HepG2 (cell line): ENCODE measurements at regions not wholly inside any gene's neighbourhood (a gene's known extent, or its start where the extent isn't known, plus 50 kb on each side); places are given as distances from the start of the nearest gene placed in this dataset.
A peak's percentile ranks its signal among the peaks of the same experiment; 100 is the strongest.

Experiments used
- AKAP8 ChIP-seq: sonication (generic); formaldehyde crosslinking; IDR thresholded peaks from 2 replicates; pipeline ENCODE4 v1.5.1; 2020; ENCODE audit warnings: mild to moderate bottlenecking, missing genetic modification reagents
- CBX2 ChIP-seq, 2 experiments: fragments of 200-600 bp in 1 of 2; sonication (generic); formaldehyde crosslinking in 1 of 2; IDR thresholded peaks; 2 replicates each; pipeline versions ENCODE4 v1.7.0 to v1.8.1; 2018 to 2022; ENCODE audit warnings: low read depth in 2 of 2, low read length in 1 of 2, mild to moderate bottlenecking in 1 of 2, missing genetic modification reagents in 1 of 2
- DNMT3B ChIP-seq: conservative IDR thresholded peaks from 2 replicates; pipeline ENCODE4 v1.6.1; 2016; ENCODE audit warnings: missing biosample characterization, control low read depth
- FOXO1 ChIP-seq: sonication (generic); formaldehyde crosslinking; IDR thresholded peaks from 2 replicates; pipeline ENCODE4 v1.4.0; 2020; ENCODE audit warnings: missing genetic modification reagents
- HIVEP1 ChIP-seq: sonication (generic); formaldehyde crosslinking; IDR thresholded peaks from 2 replicates; pipeline ENCODE4 v1.4.0; 2020; ENCODE audit warnings: mild to moderate bottlenecking, missing genetic modification reagents
- HNF4A ChIP-seq: sonication (generic); formaldehyde crosslinking; IDR thresholded peaks from 2 replicates; pipeline ENCODE4 v1.4.0; 2020; ENCODE audit warnings: missing genetic modification reagents
- MIER2 ChIP-seq: IDR thresholded peaks from 2 replicates; pipeline ENCODE4 v1.6.1; 2016; ENCODE audit warnings: missing biosample characterization, missing genetic modification reagents
- NCOA2 ChIP-seq: sonication (generic); formaldehyde crosslinking; IDR thresholded peaks from 2 replicates; pipeline ENCODE4 v1.8.0; 2022; ENCODE audit warnings: inconsistent platforms
- NFYB ChIP-seq: sonication (generic); formaldehyde crosslinking; IDR thresholded peaks from 2 replicates; pipeline ENCODE4 v1.4.0; 2020; ENCODE audit warnings: missing genetic modification reagents
- NPAS2 ChIP-seq: sonication (generic); formaldehyde crosslinking; IDR thresholded peaks from 2 replicates; pipeline ENCODE4 v1.8.0; 2022; ENCODE audit warnings: mild to moderate bottlenecking, missing genetic modification reagents, borderline replicate concordance
- NRL ChIP-seq: sonication (generic); formaldehyde crosslinking; IDR thresholded peaks from 2 replicates; pipeline ENCODE4 v1.5.0; 2020; ENCODE audit warnings: missing genetic modification reagents, mild to moderate bottlenecking, moderate library complexity, borderline replicate concordance
- PHF8 ChIP-seq: sonication (generic); formaldehyde crosslinking; IDR thresholded peaks from 2 replicates; pipeline ENCODE4 v1.5.0; 2020; ENCODE audit warnings: missing genetic modification reagents
- PPARG ChIP-seq: conservative IDR thresholded peaks from 2 replicates; pipeline ENCODE4 v1.6.1; 2016; ENCODE audit warnings: missing biosample characterization, missing genetic modification reagents
- SMAD9 ChIP-seq: sonication (generic); formaldehyde crosslinking; IDR thresholded peaks from 2 replicates; pipeline ENCODE4 v1.5.1; 2020; ENCODE audit warnings: mild to moderate bottlenecking, missing genetic modification reagents
- SRSF1 ChIP-seq: fragments of 200-400 bp; formaldehyde crosslinking; optimal IDR thresholded peaks from 2 replicates; pipeline ENCODE3; 2017; ENCODE audit warnings: mild to moderate bottlenecking, low read depth, low read length, moderate library complexity
- YY1 ChIP-seq: IDR thresholded peaks from 2 replicates; pipeline ENCODE4 v1.6.1; 2011; ENCODE audit warnings: low read length, low read depth, moderate library complexity, mild to moderate bottlenecking; ENCODE audit not compliant: insufficient read depth, insufficient replicate concordance
- ZFAT ChIP-seq: sonication (generic); formaldehyde crosslinking; conservative IDR thresholded peaks from 2 replicates; pipeline ENCODE4 v1.8.1; 2023; ENCODE audit warnings: missing genetic modification reagents, inconsistent platforms
- ZNF124 ChIP-seq: sonication (generic); formaldehyde crosslinking; IDR thresholded peaks from 2 replicates; pipeline ENCODE4 v1.4.0; 2020; ENCODE audit warnings: missing genetic modification reagents
- ZNF251 ChIP-seq: sonication (generic); formaldehyde crosslinking; IDR thresholded peaks from 2 replicates; pipeline ENCODE4 v1.9.0; 2021; ENCODE audit warnings: mild to moderate bottlenecking, missing genetic modification reagents
- ZNF292 ChIP-seq: sonication (generic); formaldehyde crosslinking; IDR thresholded peaks from 2 replicates; pipeline ENCODE4 v1.8.1; 2022; ENCODE audit warnings: mild to moderate bottlenecking, low read depth, missing genetic modification reagents, borderline replicate concordance
- ZNF703 ChIP-seq: sonication (generic); formaldehyde crosslinking; IDR thresholded peaks from 2 replicates; pipeline ENCODE4 v1.5.1; 2020; ENCODE audit warnings: missing genetic modification reagents, mild to moderate bottlenecking, moderate library complexity, borderline replicate concordance
- TF ChIP-seq, protein P1 (sequence below): sonication (generic); formaldehyde crosslinking; IDR thresholded peaks from 2 replicates; pipeline ENCODE4 v1.5.0; 2020; ENCODE audit warnings: missing genetic modification reagents, mild to moderate bottlenecking, borderline replicate concordance
- TF ChIP-seq, protein P2 (sequence below): sonication (generic); formaldehyde crosslinking; IDR thresholded peaks from 2 replicates; pipeline ENCODE4 v1.5.0; 2020; ENCODE audit warnings: mild to moderate bottlenecking, missing genetic modification reagents
- TF ChIP-seq, protein P3 (sequence below): sonication (generic); formaldehyde crosslinking; IDR thresholded peaks from 2 replicates; pipeline ENCODE4 v1.5.1; 2020; ENCODE audit warnings: mild to moderate bottlenecking, missing genetic modification reagents

DNA sequence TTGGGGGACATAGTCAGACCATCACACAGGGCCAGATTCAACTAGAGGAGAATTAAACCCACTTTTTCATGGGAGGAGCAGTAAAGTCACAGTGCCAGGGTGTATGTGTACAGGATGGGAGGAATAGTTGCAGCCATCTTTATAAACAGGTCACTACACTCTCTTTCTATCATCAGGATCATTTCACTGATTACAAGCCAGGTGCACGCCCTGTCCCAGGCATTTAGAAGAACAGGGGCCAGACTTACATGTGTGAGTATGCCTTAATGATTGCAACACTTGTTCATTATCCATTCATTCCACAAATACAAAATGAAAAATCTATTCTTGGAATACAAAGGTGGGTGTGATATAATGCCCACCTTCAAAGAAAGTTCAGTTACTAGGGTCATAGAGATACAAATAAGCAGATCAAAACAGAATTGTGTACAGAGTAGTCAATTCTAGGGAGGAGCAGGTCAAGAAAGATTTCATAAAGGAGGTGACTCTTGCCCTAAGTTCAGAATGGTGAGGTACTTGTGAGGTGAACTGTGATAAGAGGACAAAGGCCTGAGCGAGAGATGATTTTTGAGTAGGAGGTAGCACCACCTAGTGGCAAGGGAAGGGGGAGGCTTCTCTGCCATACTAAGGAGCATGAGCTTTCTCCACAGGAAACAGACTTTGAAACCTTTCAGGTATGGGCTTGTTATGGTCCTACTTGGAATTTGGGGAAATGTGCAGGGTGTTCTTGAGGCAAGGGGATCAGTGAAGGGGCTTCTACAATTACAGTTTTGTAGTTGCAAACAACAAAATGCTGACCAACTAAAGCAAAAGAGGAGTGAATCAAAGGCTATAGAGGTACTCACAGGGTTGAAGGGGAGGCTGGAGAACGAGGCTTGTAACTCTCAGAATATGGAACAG is 156.3 kb downstream of the SUCLG1 start (continued):
- TF ChIP-seq DNMT3B (CRISPR knock-in tag), result peak; percentile 64; the same call in 1 of the 2 replicates
- TF ChIP-seq, protein P1, sequence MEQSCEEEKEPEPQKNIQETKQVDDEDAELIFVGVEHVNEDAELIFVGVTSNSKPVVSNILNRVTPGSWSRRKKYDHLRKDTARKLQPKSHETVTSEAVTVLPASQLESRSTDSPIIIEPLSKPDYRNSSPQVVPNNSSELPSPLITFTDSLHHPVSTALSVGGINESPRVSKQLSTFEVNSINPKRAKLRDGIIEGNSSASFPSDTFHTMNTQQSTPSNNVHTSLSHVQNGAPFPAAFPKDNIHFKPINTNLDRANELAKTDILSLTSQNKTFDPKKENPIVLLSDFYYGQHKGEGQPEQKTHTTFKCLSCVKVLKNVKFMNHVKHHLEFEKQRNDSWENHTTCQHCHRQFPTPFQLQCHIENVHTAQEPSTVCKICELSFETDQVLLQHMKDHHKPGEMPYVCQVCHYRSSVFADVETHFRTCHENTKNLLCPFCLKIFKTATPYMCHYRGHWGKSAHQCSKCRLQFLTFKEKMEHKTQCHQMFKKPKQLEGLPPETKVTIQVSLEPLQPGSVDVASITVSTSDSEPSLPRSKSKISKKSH (CRISPR knock-in tag), result no peak
- TF ChIP-seq SRSF1, result no peak
- TF ChIP-seq FOXO1 (CRISPR knock-in tag), result no peak
- no peak for TF ChIP-seq NPAS2 (CRISPR knock-in tag)
- peak; percentile 67; the same call in 1 of the 2 replicates for TF ChIP-seq PPARG (CRISPR knock-in tag)
- no peak for TF ChIP-seq YY1
- no peak for TF ChIP-seq PHF8 (CRISPR knock-in tag)
- TF ChIP-seq ZFAT, result no peak
- TF ChIP-seq, protein P2, sequence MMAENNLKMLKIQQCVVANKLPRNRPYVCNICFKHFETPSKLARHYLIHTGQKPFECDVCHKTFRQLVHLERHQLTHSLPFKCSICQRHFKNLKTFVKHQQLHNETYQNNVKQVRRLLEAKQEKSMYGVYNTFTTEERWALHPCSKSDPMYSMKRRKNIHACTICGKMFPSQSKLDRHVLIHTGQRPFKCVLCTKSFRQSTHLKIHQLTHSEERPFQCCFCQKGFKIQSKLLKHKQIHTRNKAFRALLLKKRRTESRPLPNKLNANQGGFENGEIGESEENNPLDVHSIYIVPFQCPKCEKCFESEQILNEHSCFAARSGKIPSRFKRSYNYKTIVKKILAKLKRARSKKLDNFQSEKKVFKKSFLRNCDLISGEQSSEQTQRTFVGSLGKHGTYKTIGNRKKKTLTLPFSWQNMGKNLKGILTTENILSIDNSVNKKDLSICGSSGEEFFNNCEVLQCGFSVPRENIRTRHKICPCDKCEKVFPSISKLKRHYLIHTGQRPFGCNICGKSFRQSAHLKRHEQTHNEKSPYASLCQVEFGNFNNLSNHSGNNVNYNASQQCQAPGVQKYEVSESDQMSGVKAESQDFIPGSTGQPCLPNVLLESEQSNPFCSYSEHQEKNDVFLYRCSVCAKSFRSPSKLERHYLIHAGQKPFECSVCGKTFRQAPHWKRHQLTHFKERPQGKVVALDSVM, result peak; percentile 22; the same call in 1 of the 2 replicates
- peak; percentile 70; the same call in 1 of the 2 replicates for TF ChIP-seq ZNF124 (CRISPR knock-in tag)
- TF ChIP-seq AKAP8 (CRISPR knock-in tag), result no peak
- peak; percentile 68; the same call in 1 of the 2 replicates for TF ChIP-seq NCOA2 (CRISPR knock-in tag)
- TF ChIP-seq MIER2, result peak; percentile 75; the same call in 1 of the 2 replicates
- no peak for TF ChIP-seq CBX2 (IDR thresholded peaks at IDR 0.05; ENCODE audit: low read depth, low read length)
- TF ChIP-seq CBX2 (CRISPR knock-in tag; IDR thresholded peaks at IDR 0.05; ENCODE audit: low read depth), result no peak
- TF ChIP-seq, protein P3, sequence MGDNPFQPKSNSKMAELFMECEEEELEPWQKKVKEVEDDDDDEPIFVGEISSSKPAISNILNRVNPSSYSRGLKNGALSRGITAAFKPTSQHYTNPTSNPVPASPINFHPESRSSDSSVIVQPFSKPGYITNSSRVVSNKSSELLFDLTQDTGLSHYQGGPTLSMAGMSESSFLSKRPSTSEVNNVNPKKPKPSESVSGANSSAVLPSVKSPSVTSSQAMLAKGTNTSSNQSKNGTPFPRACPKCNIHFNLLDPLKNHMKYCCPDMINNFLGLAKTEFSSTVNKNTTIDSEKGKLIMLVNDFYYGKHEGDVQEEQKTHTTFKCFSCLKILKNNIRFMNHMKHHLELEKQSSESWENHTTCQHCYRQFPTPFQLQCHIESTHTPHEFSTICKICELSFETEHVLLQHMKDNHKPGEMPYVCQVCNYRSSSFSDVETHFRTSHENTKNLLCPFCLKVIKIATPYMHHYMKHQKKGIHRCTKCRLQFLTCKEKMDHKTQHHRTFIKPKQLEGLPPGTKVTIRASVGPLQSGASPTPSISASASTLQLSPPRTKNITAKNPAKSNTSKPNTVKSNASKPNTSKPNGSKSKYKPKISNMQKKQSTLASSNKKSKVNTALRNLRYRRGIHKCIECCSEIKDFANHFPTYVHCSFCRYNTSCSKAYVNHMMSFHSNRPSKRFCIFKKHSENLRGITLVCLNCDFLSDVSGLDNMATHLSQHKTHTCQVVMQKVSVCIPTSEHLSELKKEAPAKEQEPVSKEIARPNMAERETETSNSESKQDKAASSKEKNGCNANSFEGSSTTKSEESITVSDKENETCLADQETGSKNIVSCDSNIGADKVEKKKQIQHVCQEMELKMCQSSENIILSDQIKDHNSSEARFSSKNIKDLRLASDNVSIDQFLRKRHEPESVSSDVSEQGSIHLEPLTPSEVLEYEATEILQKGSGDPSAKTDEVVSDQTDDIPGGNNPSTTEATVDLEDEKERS (CRISPR knock-in tag), result no peak
- no peak for TF ChIP-seq ZNF251 (CRISPR knock-in tag)
- no peak for TF ChIP-seq NFYB
- no peak for TF ChIP-seq ZNF703 (CRISPR knock-in tag)
- peak; percentile 93 for TF ChIP-seq HNF4A (CRISPR knock-in tag)
- no peak for TF ChIP-seq ZNF292
- no peak for TF ChIP-seq SMAD9 (CRISPR knock-in tag)
- no peak for TF ChIP-seq HIVEP1 (CRISPR knock-in tag)
- no peak for TF ChIP-seq NRL (CRISPR knock-in tag)
